Trophoblast cell (in vitro differentiated cells and primary cell): ENCODE measurements at regions not wholly inside any gene's neighbourhood (a gene's known extent, or its start where the extent isn't known, plus 50 kb on each side); places are given as distances from the start of the nearest gene placed in this dataset.

Source experiments
- DNase-seq, 2 donors: peaks; one replicate each; pipeline ENCODE4 v3.0.0-alpha.2; 2016
- H2AFZ ChIP-seq: 2 replicates; pipeline ENCODE4 v1.6.1; 2013; ENCODE audit warnings: low read length, moderate library complexity, mild to moderate bottlenecking; ENCODE audit not compliant: insufficient read depth, poor library complexity
- H2AK5ac ChIP-seq: 2 replicates; pipeline ENCODE4 v1.6.1; 2013; ENCODE audit warnings: mild to moderate bottlenecking, low read length
- H2BK120ac ChIP-seq: 2 replicates; pipeline ENCODE4 v1.6.1; 2013; ENCODE audit warnings: low read length, mild to moderate bottlenecking, moderate library complexity; ENCODE audit not compliant: insufficient read depth, poor library complexity
- H2BK12ac ChIP-seq: 2 replicates; pipeline ENCODE4 v1.6.1; 2013; ENCODE audit warnings: mild to moderate bottlenecking, low read length, moderate library complexity
- H2BK5ac ChIP-seq: 2 replicates; pipeline ENCODE4 v1.6.1; 2013; ENCODE audit warnings: low read length, low read depth, moderate library complexity, mild to moderate bottlenecking; ENCODE audit not compliant: poor library complexity
- H3K14ac ChIP-seq: 2 replicates; pipeline ENCODE4 v1.6.1; 2013; ENCODE audit warnings: mild to moderate bottlenecking, low read length
- H3K18ac ChIP-seq: 2 replicates; pipeline ENCODE4 v1.6.1; 2013; ENCODE audit warnings: mild to moderate bottlenecking, low read length
- H3K23ac ChIP-seq: 2 replicates; pipeline ENCODE4 v1.6.1; 2013; ENCODE audit warnings: low read length
- H3K27ac ChIP-seq: 2 replicates; pipeline ENCODE4 v1.5.1; 2013; ENCODE audit warnings: low read depth, mild to moderate bottlenecking, inconsistent platforms, low read length, moderate library complexity
- H3K27me3 ChIP-seq: 2 replicates; pipeline ENCODE4 v1.6.1; 2013; ENCODE audit warnings: inconsistent platforms, mild to moderate bottlenecking, low read length, moderate library complexity; ENCODE audit not compliant: insufficient read depth
- H3K36me3 ChIP-seq, 2 experiments: 1 replicate in 1 of 2; 2 replicates in 1 of 2; pipeline ENCODE4 v1.6.1; 2013; ENCODE audit warnings: low read length in 2 of 2, mild to moderate bottlenecking in 2 of 2, moderate library complexity in 1 of 2; ENCODE audit not compliant: insufficient read depth in 2 of 2, control insufficient read depth in 1 of 2
- H3K4ac ChIP-seq: 2 replicates; pipeline ENCODE4 v1.6.1; 2013; ENCODE audit warnings: low read depth, mild to moderate bottlenecking, low read length, moderate library complexity
- H3K4me1 ChIP-seq, 2 experiments: 1 replicate in 1 of 2; 2 replicates in 1 of 2; pipeline ENCODE4 v1.6.1; 2013; ENCODE audit warnings: low read length in 2 of 2, mild to moderate bottlenecking in 2 of 2, moderate library complexity in 1 of 2; ENCODE audit not compliant: insufficient read depth in 2 of 2, control insufficient read depth in 1 of 2
- H3K4me2 ChIP-seq: 2 replicates; pipeline ENCODE4 v1.6.1; 2013; ENCODE audit warnings: inconsistent platforms, mild to moderate bottlenecking, low read length, moderate library complexity
- H3K4me3 ChIP-seq: 2 replicates; pipeline ENCODE4 v1.5.1; 2013; ENCODE audit warnings: mild to moderate bottlenecking, low read depth, low read length, inconsistent platforms
- H3K79me1 ChIP-seq: one replicate; pipeline ENCODE4 v1.6.1; 2013; ENCODE audit warnings: low read length
- H3K79me2 ChIP-seq: 2 replicates; pipeline ENCODE4 v1.6.1; 2013; ENCODE audit warnings: low read length, mild to moderate bottlenecking; ENCODE audit not compliant: control insufficient read depth, insufficient read depth, poor library complexity
- H3K9ac ChIP-seq: 2 replicates; pipeline ENCODE4 v1.6.1; 2013; ENCODE audit warnings: mild to moderate bottlenecking, low read length
- H3K9me3 ChIP-seq: 2 replicates; pipeline ENCODE4 v1.6.1; 2013; ENCODE audit warnings: low read depth, mild to moderate bottlenecking, control low read depth, inconsistent platforms, low read length; ENCODE audit not compliant: insufficient read depth
- H4K12ac ChIP-seq: 2 replicates; pipeline ENCODE4 v1.6.1; 2013; ENCODE audit warnings: low read depth, mild to moderate bottlenecking, low read length, moderate library complexity
- H4K8ac ChIP-seq: 2 replicates; pipeline ENCODE4 v1.6.1; 2013; ENCODE audit warnings: low read depth, mild to moderate bottlenecking, low read length, moderate library complexity
- H4K91ac ChIP-seq: one replicate; pipeline ENCODE4 v1.6.1; 2013; ENCODE audit warnings: low read depth, mild to moderate bottlenecking, low read length, moderate library complexity
- WGBS: extraction: QIAGEN DNeasy Blood & Tissue Kit; methylation state at CpG from one replicate; pipeline ENCODE4 v1.1.7; 2013; ENCODE audit warnings: missing lambda C conversion rate; ENCODE audit not compliant: insufficient read length, insufficient coverage; ENCODE audit errors: extremely low coverage; 5-methylcytosine and 5-hydroxymethylcytosine counted together

DNA sequence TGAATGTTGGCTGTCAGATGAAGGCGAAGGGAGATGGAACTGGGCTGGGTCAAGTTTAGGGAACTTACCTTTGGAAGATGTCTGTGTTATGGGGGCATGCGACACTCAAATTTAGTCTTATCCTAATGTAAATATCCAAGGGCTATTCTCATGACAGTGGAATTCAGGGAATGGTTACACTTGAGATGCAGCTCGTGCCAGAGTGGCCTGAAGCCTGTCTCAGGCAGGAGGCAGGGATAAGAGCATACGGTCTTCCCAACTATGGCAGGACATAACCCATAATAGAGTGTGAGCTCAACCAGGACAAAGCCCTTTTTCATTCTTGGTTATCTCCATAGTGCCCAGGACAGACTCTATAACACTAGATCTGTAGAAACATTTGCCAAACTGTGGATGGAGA lies 393.3 kb upstream of the CDH11 start:
- Histone ChIP-seq H3K36me3 (no peaks in the 10 kb centered on the region), H3K9ac (no peak overlapping the region), H2BK120ac (no peak overlapping the region), H4K12ac (no peak overlapping the region), H3K79me2 (peaks cover 2% of the 10 kb centered on the region), H3K79me1 (peaks cover 26% of the 10 kb centered on the region), H2BK5ac (no peak overlapping the region), H4K8ac (no peak overlapping the region), H3K4ac (no peak overlapping the region), H3K4me1 (peaks cover 5 to 6% of the 10 kb centered on the region in 2 experiments), H2BK12ac (no peak overlapping the region), H3K18ac (no peak overlapping the region), H2AK5ac (no peak overlapping the region), H2AFZ (no peak overlapping the region), H3K9me3 (no peaks in the 10 kb centered on the region), H3K4me2 (no peak overlapping the region), H3K23ac (no peak overlapping the region), H3K27me3 (no peaks in the 10 kb centered on the region), H3K27ac (no peak overlapping the region), H3K14ac (no peak overlapping the region), H3K4me3 (no peak overlapping the region), H4K91ac (peak overlapping the region; percentile 75)
- WGBS, result no CpG with 5 or more reads among the region's 4 CpGs
- no peak for DNase-seq

DNA sequence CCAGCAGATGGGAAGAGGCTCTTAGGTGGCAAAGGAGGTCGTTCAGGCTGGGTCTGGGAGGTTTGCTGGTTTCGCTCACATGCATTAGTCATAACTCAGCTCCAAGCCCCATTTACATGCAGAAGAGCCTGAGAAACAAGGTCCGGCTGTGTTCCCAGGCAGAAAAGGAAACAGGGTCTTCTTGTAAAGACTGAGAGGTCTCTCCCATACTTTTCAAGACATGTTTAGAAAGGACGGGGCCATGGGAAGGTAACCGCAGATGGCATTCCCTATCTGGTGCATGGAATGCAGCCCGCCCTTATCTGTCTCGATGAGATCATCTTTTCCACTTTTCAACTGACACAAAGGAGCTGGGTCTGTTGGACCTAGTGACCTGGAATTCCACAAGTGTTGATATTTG lies 389.0 kb upstream of the CDH11 start:
- WGBS, result no CpG with 5 or more reads among the region's 7 CpGs
- Histone ChIP-seq H3K4ac (no peak overlapping the region), H3K36me3 (no peaks in the 10 kb centered on the region), H3K4me3 (no peak overlapping the region), H3K4me2 (no peak overlapping the region), H2BK120ac (peak overlapping the region; percentile 74), H3K79me1 (peaks cover 29% of the 10 kb centered on the region), H4K8ac (no peak overlapping the region), H3K14ac (peak overlapping the region; percentile 64), H3K27ac (peak overlapping the region; percentile 94), H2AFZ (no peak overlapping the region), H3K4me1 (peaks cover 5 to 10% of the 10 kb centered on the region in 2 experiments), H3K18ac (no peak overlapping the region), H4K12ac (no peak overlapping the region), H3K9me3 (no peaks in the 10 kb centered on the region), H2BK12ac (peak overlapping the region; percentile 91), H3K23ac (no peak overlapping the region), H3K27me3 (no peaks in the 10 kb centered on the region), H3K79me2 (no peaks in the 10 kb centered on the region), H2BK5ac (peak overlapping the region; percentile 92), H2AK5ac (peak overlapping the region; percentile 87), H4K91ac (peak overlapping the region; percentile 86), H3K9ac (no peak overlapping the region)
- DNase-seq, result peak in 1 of 2 donors; percentile 35

DNA sequence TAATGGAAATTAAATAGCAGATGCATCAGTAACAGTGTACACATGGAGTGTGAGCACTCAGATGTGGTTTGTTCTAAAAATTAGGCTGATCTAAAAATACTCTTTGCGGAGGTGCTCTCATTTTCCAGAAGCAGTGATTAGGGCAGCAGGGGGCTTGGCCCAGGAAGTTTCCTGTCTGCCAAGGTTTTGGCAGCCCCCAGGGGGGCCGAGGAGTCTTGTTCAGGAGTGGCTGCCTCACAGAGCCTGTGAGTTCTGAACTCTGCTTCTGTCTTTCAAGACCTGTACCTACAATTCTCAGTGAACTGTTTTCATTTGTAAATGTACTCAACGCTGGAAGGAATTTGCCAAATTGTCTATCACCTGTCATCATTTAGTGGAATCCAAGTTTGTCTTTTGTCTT lies 388.4 kb upstream of the CDH11 start:
- H4K91ac ChIP-seq, result peak overlapping the region; percentile 95
- H2AK5ac ChIP-seq, result no peak overlapping the region
- H3K4ac ChIP-seq, result peak overlapping the region; percentile 29
- peak overlapping the region; percentile 72 for H2BK12ac ChIP-seq
- no peak for DNase-seq
- no peaks in the 10 kb centered on the region for H3K9me3 ChIP-seq
- peak overlapping the region; percentile 94 for H3K27ac ChIP-seq
- peaks cover 25% of the 10 kb centered on the region for H3K79me1 ChIP-seq
- peak overlapping the region; percentile 1 for H4K8ac ChIP-seq
- no peaks in the 10 kb centered on the region for H3K36me3 ChIP-seq
- no peak overlapping the region for H3K9ac ChIP-seq
- no peak overlapping the region for H2AFZ ChIP-seq
- H3K4me2 ChIP-seq, result no peak overlapping the region
- no peaks in the 10 kb centered on the region for H3K79me2 ChIP-seq
- no peak overlapping the region for H3K18ac ChIP-seq
- peaks cover 5 to 10% of the 10 kb centered on the region in 2 experiments for H3K4me1 ChIP-seq
- WGBS, result no CpG with 5 or more reads among the region's 3 CpGs
- no peaks in the 10 kb centered on the region for H3K27me3 ChIP-seq
- peak overlapping the region; percentile 64 for H3K14ac ChIP-seq
- no peak overlapping the region for H3K23ac ChIP-seq
- H4K12ac ChIP-seq, result no peak overlapping the region
- H2BK5ac ChIP-seq, result peak overlapping the region; percentile 92
- no peak overlapping the region for H3K4me3 ChIP-seq
- peak overlapping the region; percentile 74 for H2BK120ac ChIP-seq

GRCh38 chr16:65509172-65509571 lies 387.3 kb upstream of the CDH11 start:
- Histone ChIP-seq H3K23ac (no peak overlapping the region), H3K18ac (peak overlapping the region; percentile 5), H3K4me3 (no peak overlapping the region), H3K9me3 (no peaks in the 10 kb centered on the region), H2AK5ac (peak overlapping the region; percentile 76), H3K4ac (peak overlapping the region; percentile 6), H3K4me2 (no peak overlapping the region), H3K9ac (no peak overlapping the region), H4K8ac (peak overlapping the region; percentile 53), H2BK120ac (peak overlapping the region; percentile 95), H3K36me3 (no peaks in the 10 kb centered on the region), H3K27ac (no peak overlapping the region), H3K27me3 (no peaks in the 10 kb centered on the region), H3K79me2 (no peaks in the 10 kb centered on the region), H4K91ac (peak overlapping the region; percentile 90), H3K79me1 (peaks cover 25% of the 10 kb centered on the region), H3K4me1 (peaks cover 5 to 10% of the 10 kb centered on the region in 2 experiments), H3K14ac (peak overlapping the region; percentile 49), H2AFZ (no peak overlapping the region), H2BK5ac (peak overlapping the region; percentile 50), H4K12ac (no peak overlapping the region), H2BK12ac (peak overlapping the region; percentile 98)
- WGBS, result no CpG with 5 or more reads among the region's 4 CpGs
- no peak for DNase-seq
